ENCODE measurements at regions not wholly inside any gene's neighbourhood (a gene's known extent, or its start where the extent isn't known, plus 50 kb on each side); places are given as distances from the start of the nearest gene placed in this dataset.

GRCh38 chr1:56060906-56061305, 518.5 kb downstream of the PLPP3 start:
- Histone ChIP-seq H3K79me1 (ENCODE audit: insufficient read depth, low read depth, low read length, poor library complexity, severe bottlenecking) (no peaks in the 10 kb centered on the region), H3K4me2 (ENCODE audit: insufficient read depth, insufficient read length, low read length) (no peak overlapping the region), H3K9ac (ENCODE audit: extremely low read depth, insufficient read length, low read length) (no peak overlapping the region), H2AK5ac (ENCODE audit: insufficient read length, low read length) (no peak overlapping the region), H2BK120ac (ENCODE audit: low read depth, low read length, poor library complexity, severe bottlenecking) (no peak overlapping the region), H2AFZ (ENCODE audit: low read length) (no peak overlapping the region), H3K23ac (ENCODE audit: insufficient read length, low read depth, low read length) (no peak overlapping the region), H4K91ac (ENCODE audit: insufficient read length, low read depth, low read length) (no peak overlapping the region), H3K14ac (ENCODE audit: insufficient read depth, low read length) (no peak overlapping the region), H3K56ac (ENCODE audit: insufficient read length, low read depth, low read length) (no peak overlapping the region), H3K27ac (ENCODE audit: insufficient read length, low read depth, low read length) (no peak overlapping the region), H3T11ph (ENCODE audit: low read length) (no peak overlapping the region), H3K4me1 (ENCODE audit: insufficient read depth, low read length) (peaks cover 2% of the 10 kb centered on the region; the same call in 1 of the 2 replicates), H4K8ac (replicated peaks; ENCODE audit: insufficient read length, low read depth, low read length) (no peak overlapping the region), H2BK12ac (ENCODE audit: insufficient read length, low read depth, low read length) (no peak overlapping the region), H3K27me3 (ENCODE audit: insufficient read depth, low read length) (no peaks in the 10 kb centered on the region), H3K23me2 (ENCODE audit: insufficient read length, low read depth, low read length, poor library complexity, severe bottlenecking) (no peaks in the 10 kb centered on the region), H4K5ac (ENCODE audit: insufficient read length, low read depth, low read length) (no peak overlapping the region), H2BK15ac (ENCODE audit: low read depth, low read length) (no peak overlapping the region), H2BK20ac (ENCODE audit: low read depth, low read length, poor library complexity, severe bottlenecking) (no peak overlapping the region), H3K79me2 (ENCODE audit: insufficient read depth, low read length) (no peaks in the 10 kb centered on the region), H4K20me1 (ENCODE audit: control insufficient read depth, insufficient read depth, insufficient read length) (no peaks in the 10 kb centered on the region), H3K9me3 (ENCODE audit: control insufficient read depth, low read depth, low read length) (no peaks in the 10 kb centered on the region), H3K4ac (ENCODE audit: low read depth, low read length) (no peak overlapping the region), H3K18ac (ENCODE audit: insufficient read length, low read depth, low read length) (no peak overlapping the region), H2BK5ac (ENCODE audit: insufficient read length, low read length) (no peak overlapping the region)
- DNase-seq: no peak
- Mint-ChIP-seq H3K4me1 (peaks cover 0 to 4% of the 10 kb centered on the region in 2 experiments; a peak in 1 of 4 replicates), H3K27ac (no peak overlapping the region), H3K4me3 (no peak overlapping the region), H3K27me3 (ENCODE audit: low read depth) (no peaks in the 10 kb centered on the region), H3K9me3 (no peaks in the 10 kb centered on the region), H3K36me3 (ENCODE audit: insufficient read depth in 1 of 3, low read depth in 3 of 3) (no peaks in the 10 kb centered on the region)
- WGBS (ENCODE audit: extremely low coverage, insufficient read length, low lambda C conversion rate): no CpG with 5 or more reads among the region's 1 CpG
- no peak for TF ChIP-seq CTCF (conservative IDR thresholded peaks at IDR 0.05)

Measured in H9 (cell line).